Urothelium cell line (cell line): ENCODE measurements at regions not wholly inside any gene's neighbourhood (a gene's known extent, or its start where the extent isn't known, plus 50 kb on each side); places are given as distances from the start of the nearest gene placed in this dataset.
A peak's percentile ranks its signal among the peaks of the same experiment; 100 is the strongest.

Source experiments
- DNase-seq: peaks from one replicate; pipeline ENCODE4 v3.0.0; 2011; ENCODE audit warnings: low spot score, mixed read lengths
- FAIRE-seq: peaks from 2 replicates; lab custom pipeline; 2011; peaks lifted over from hg19 to GRCh38; lab: Jason Lieb, UNC

- DNase-seq, result no peak
- FAIRE-seq, result peak; percentile 13
Measured at GRCh38 chr10:69684020-69684980, 54.3 kb downstream of the FAM241B start.

DNA sequence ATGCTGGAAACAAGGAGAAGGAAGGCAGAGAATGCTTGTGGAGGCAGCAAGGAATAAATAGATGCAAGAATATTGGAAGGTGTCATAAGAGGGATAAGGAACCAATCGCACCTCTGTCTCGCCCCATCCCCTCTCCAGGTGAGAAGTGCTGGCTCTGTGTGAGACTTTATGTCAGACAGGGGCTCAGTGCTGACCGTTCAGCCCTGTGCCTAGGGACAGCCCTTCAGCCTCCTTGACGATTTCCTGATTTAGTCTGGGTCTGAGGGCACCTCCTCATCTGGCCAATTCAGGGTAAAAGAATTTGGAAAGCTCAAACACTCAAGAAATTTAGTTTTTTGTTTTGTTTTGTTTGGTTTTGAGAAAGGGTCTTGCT lies 54.9 kb downstream of the FAM241B start:
- no peak for FAIRE-seq
- DNase-seq, result no peak

DNA sequence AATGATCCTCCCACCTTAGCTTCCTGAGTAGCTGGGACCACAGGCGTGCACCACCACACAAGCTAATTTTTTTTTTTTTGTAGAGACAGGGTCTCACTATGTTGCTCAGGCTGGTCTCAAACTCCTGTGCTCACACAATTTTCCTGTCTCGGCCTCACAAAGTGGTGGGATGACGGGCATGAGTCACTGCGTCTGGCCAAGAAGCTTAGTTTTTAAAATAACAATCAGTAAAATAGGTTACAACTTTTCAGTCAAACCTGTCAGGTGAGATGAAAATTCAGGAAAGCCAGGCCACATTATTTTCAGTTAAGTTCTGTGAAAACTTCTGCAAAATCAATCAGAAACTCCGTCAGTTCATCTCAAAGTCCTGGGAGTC lies 55.4 kb downstream of the FAM241B start:
- FAIRE-seq (no peak), DNase-seq (no peak)

GRCh38 chr10:69685802-69686585 lies 55.9 kb downstream of the FAM241B start:
- no peak for DNase-seq
- FAIRE-seq, result peak; percentile 23

GRCh38 chr10:69686866-69687265 lies 56.8 kb downstream of the FAM241B start:
- FAIRE-seq (no peak), DNase-seq (no peak)

DNA sequence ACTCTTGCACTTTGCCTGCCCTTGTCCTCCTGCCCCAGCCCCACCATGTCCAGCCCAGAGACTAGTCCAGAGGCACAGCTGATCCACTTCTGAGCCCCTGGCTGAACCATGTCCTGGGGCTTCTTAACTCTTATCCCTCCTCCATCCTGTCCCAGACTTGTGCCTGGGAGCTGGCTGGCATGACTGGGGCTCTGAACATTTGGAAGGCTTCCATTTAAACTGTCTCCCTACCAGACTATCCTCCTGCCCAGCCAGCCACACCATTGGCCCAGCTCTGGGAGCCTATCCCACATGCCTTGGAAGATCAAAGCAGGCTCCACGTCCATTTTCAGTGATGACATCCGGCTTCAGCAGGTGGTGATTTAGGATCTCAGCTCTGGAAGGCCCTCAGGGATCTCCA lies 57.4 kb downstream of the FAM241B start:
- no peak for DNase-seq
- FAIRE-seq, result no peak

- no peak for FAIRE-seq
- no peak for DNase-seq
Measured at GRCh38 chr10:69692267-69692666, 62.2 kb downstream of the FAM241B start.

- FAIRE-seq (no peak), DNase-seq (no peak)
Measured at GRCh38 chr10:69692891-69693290, 62.8 kb downstream of the FAM241B start.

- DNase-seq (no peak), FAIRE-seq (peak; percentile 35)
Measured at GRCh38 chr10:69693886-69694285, 63.8 kb downstream of the FAM241B start.

DNA sequence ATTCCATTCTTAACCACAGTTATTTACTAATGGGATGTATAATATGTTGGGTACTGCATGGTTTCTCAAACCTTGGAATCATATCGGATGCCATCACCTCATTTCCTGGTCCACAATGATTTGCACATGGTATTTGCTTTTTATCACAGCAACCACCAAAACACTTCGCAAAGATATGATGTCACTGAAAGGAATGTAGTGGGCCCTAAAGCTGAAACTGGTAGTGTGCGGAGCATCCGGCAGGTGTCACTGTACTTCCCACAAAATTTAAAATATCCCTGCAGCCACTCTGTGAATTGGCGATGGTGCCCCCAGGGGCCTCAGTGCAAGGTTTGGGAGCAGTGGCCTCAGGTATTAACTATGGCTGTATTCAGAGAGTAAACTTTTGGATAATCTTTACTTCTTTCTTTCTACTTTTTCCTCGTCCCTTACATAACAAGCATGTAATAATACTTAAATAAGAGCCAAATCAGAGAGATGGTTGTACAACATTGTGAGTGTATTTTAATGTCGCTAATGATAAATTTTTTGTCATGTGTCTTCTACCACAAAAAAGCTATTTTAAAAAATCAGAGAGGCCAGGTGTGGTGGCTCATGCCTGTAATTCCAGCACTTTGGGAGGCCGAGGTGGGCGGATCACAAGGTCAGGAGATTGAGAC lies 66.2 kb downstream of the FAM241B start:
- FAIRE-seq (peak; percentile 77), DNase-seq (peak; percentile 89)

GRCh38 chr10:69697006-69697405 lies 67.0 kb downstream of the FAM241B start:
- DNase-seq, result no peak
- no peak for FAIRE-seq

- peak; percentile 73 for FAIRE-seq
- DNase-seq, result no peak
Measured at GRCh38 chr10:69703256-69703655, 73.2 kb downstream of the FAM241B start.

DNA sequence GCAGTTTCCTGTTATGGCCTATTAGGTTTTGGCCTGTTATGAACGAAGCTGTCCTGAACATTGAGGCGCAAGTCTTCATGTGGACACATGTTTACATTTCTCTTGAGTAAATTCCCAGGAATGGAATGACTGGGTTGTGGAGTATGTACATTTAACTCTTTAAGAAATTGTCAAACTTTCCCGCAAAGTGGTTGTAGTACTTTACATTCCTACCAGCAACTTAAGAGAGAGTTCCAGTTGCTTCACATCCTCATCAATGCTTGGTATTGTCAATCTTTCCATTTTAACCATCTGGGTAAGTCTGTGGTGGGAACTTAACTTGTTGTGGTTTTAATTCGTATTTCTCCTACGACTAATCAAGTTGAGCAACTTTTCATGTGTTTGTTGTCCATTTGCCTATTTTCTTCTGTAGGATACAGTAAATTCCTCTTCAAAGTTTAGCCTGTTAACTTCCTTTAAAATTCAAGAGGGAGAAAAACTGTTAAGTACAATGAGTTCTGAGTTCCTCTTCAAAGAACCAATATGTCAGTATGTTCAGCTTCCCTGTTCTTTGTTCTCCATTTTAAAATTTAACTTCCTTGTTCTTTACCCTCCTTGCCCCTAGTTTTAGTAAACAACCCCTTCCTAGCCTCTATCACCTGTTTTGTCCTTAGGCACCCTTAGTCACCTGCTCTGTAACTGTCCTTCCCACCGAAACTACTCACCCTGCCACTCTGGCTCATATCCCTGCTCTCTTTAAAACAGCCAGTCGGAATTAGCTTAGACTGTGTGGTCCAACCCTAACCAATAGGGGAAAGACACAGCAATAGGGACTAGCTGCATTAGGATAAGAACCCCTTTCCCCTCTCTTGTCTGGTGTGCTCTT lies 74.0 kb downstream of the FAM241B start:
- peak; percentile 32 for FAIRE-seq
- peak; percentile 59 for DNase-seq

GRCh38 chr10:69709366-69709941 lies 79.4 kb downstream of the FAM241B start:
- FAIRE-seq, result no peak
- no peak for DNase-seq

- DNase-seq (no peak), FAIRE-seq (no peak)
Measured at GRCh38 chr10:69710008-69710888, 80.2 kb downstream of the FAM241B start.

GRCh38 chr10:69712342-69712741 lies 82.3 kb downstream of the FAM241B start:
- no peak for FAIRE-seq
- DNase-seq, result no peak

DNA sequence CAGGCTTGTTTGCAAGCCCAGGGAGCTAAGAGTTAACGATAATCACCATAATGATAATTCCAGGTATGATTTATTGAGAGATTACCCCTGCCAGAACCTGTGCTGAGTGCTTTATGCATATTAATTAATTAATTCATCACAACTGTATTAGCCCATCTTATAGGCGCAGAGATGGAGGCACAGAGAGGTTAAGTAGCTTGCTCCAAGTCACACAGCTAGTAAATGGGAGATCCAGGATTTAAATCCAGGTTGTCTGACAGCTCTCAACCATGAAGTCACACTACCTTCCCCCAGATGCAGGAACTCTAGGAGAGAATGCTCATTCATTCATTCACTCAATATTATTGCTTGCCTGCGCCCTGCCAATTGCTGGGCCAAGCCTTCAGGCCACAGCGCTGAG lies 84.5 kb downstream of the FAM241B start:
- no peak for DNase-seq
- FAIRE-seq, result no peak

GRCh38 chr10:69715156-69715898 lies 85.3 kb downstream of the FAM241B start:
- no peak for DNase-seq

More at GRCh38 chr10:69715156-69715898, 85.3 kb downstream of the FAM241B start:
- peak; percentile 44 for FAIRE-seq
